NT2/D1 (cell line): ENCODE measurements at regions not wholly inside any gene's neighbourhood (a gene's known extent, or its start where the extent isn't known, plus 50 kb on each side); places are given as distances from the start of the nearest gene placed in this dataset.
"Not testable (repeated sequence)": the region's sequence is repeated elsewhere in the genome, so short reads cannot be mapped to it uniquely, and the experiment has no call there.

Experiments used
- SUZ12 ChIP-seq: IDR thresholded peaks from 2 replicates; pipeline ENCODE4 v1.6.1; 2011; ENCODE audit not compliant: insufficient read length, insufficient read depth; ENCODE audit errors: extremely low read depth
- YY1 ChIP-seq: IDR thresholded peaks from 2 replicates; pipeline ENCODE4 v1.6.1; 2011; ENCODE audit not compliant: insufficient read length, insufficient read depth
- ZNF274 ChIP-seq: IDR thresholded peaks from 2 replicates; pipeline ENCODE4 v1.6.1; 2011; ENCODE audit warnings: mild to moderate bottlenecking, low read depth, low read length

DNA sequence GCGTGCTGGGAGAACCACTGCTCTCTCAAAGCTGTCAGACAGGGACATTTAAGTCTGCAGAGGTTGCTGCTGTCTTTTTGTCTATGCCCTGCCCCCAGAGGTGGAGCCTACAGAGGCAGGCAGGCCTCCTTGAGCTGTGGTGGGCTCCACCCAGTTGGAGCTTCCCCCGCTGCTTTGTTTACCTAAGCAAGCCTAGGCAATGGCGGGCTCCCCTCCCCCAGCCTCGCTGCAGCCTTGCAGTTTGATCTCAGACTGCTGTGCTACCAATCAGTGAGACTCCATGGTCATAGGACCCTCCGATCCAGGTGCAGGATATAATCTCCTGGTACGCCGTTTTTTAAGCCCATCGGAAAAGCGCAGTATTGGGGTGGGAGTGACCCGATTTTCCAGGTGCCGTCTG, 110.4 kb upstream of the SPRED1 start:
- TF ChIP-seq YY1, SUZ12, ZNF274: not testable (repeated sequence)
